Natural killer cell (primary cell): ENCODE measurements at regions not wholly inside any gene's neighbourhood (a gene's known extent, or its start where the extent isn't known, plus 50 kb on each side); places are given as distances from the start of the nearest gene placed in this dataset.

Experiments used
- ATAC-seq, 3 donors: fragments of 150-1000 bp in 2 of 3; fragments of 200-7000 bp in 1 of 3; cut with Tn5 transposase; 1 replicate in 1 of 3; 2 replicates in 2 of 3; pipeline ENCODE4 v1.10.0; 2021; ENCODE audit warnings: mild to moderate bottlenecking in 2 of 3, moderate library complexity in 2 of 3
- DNase-seq, 2 donors: peaks; one replicate each; pipeline versions ENCODE4 v3.0.0 to v3.0.0-alpha.2; 2013 to 2021; ENCODE audit warnings: mixed read lengths in 1 of 2
- H3K27ac ChIP-seq: one replicate; pipeline ENCODE4 v1.5.1; 2013; ENCODE audit warnings: mild to moderate bottlenecking, low read length
- H3K27me3 ChIP-seq: one replicate; pipeline ENCODE4 v1.6.1; 2013; ENCODE audit warnings: low read length; ENCODE audit not compliant: control insufficient read depth, insufficient read depth
- H3K36me3 ChIP-seq: one replicate; pipeline ENCODE4 v1.6.1; 2013; ENCODE audit warnings: low read length; ENCODE audit not compliant: control insufficient read depth, insufficient read depth
- H3K4me1 ChIP-seq: one replicate; pipeline ENCODE4 v1.6.1; 2013; ENCODE audit warnings: low read length; ENCODE audit not compliant: control insufficient read depth, insufficient read depth
- H3K4me3 ChIP-seq: one replicate; pipeline ENCODE4 v1.5.1; 2013; ENCODE audit warnings: low read length
- H3K9me3 ChIP-seq: one replicate; pipeline ENCODE4 v1.6.1; 2013; ENCODE audit warnings: low read length; ENCODE audit not compliant: control insufficient read depth, insufficient read depth
- H3K27ac Mint-ChIP-seq, 2 donors: one replicate each; pipeline ENCODE4 v1.8.0; 2022; ENCODE audit warnings: mild to moderate bottlenecking in 2 of 2, mixed read lengths in 2 of 2, moderate library complexity in 1 of 2
- H3K27me3 Mint-ChIP-seq, 2 donors: one replicate each; pipeline ENCODE4 v1.8.0; 2022; ENCODE audit warnings: low read depth in 2 of 2, mixed read lengths in 2 of 2
- H3K36me3 Mint-ChIP-seq: one replicate; pipeline ENCODE4 v1.8.0; 2022; ENCODE audit warnings: mixed read lengths
- H3K4me1 Mint-ChIP-seq, 2 donors: one replicate each; pipeline ENCODE4 v1.8.0; 2022; ENCODE audit warnings: mixed read lengths in 2 of 2
- H3K4me3 Mint-ChIP-seq: one replicate; pipeline ENCODE4 v1.8.0; 2022; ENCODE audit warnings: mild to moderate bottlenecking, moderate library complexity, mixed read lengths
- H3K9me3 Mint-ChIP-seq, 2 donors: one replicate each; pipeline ENCODE4 v1.8.0; 2022; ENCODE audit warnings: mixed read lengths in 2 of 2
- CTCF ChIP-seq: fragments of 200-600 bp; IDR thresholded peaks from one replicate; pipeline ENCODE4 v1.8.0; 2022; ENCODE audit warnings: antibody characterized with exemption
- WGBS: methylation state at CpG from one replicate; pipeline ENCODE4 v1.1.7; 2013; ENCODE audit warnings: missing lambda C conversion rate; ENCODE audit not compliant: insufficient coverage; 5-methylcytosine and 5-hydroxymethylcytosine counted together
- intact Hi-C: fragments of 100-400 bp; cut with micrococcal nuclease; formaldehyde crosslinking; loops from one replicate; pipeline ENCODE4 v1.14.2; 2022

GRCh38 chr2:94767336-94767735 lies 103.9 kb upstream of the TEKT4 start:
- no CpG with 5 or more reads among the region's 3 CpGs for whole genome bisulfite sequencing
- DNase-seq (no peak), ATAC-seq (no peak)
- H3K4me3 ChIP-seq: no peak overlapping the region
- H3K27ac ChIP-seq: no peak overlapping the region
- intact Hi-C loops: no loop called here
- peaks cover 0 to 4% of the 10 kb centered on the region in 2 donors for H3K9me3 Mint-ChIP-seq
- no peaks in the 10 kb centered on the region for H3K9me3 ChIP-seq
- TF ChIP-seq CTCF: no peak
- H3K4me1 ChIP-seq: no peaks in the 10 kb centered on the region
- peaks cover 16 to 26% of the 10 kb centered on the region in 2 donors for H3K4me1 Mint-ChIP-seq
- H3K36me3 ChIP-seq: no peaks in the 10 kb centered on the region
- H3K27me3 Mint-ChIP-seq: no peaks in the 10 kb centered on the region
- H3K36me3 Mint-ChIP-seq: no peaks in the 10 kb centered on the region
- no peaks in the 10 kb centered on the region for H3K27me3 ChIP-seq
- no peak overlapping the region for H3K4me3 Mint-ChIP-seq
- H3K27ac Mint-ChIP-seq: no peak overlapping the region

- DNase-seq (no peak), ATAC-seq (no peak)
- H3K27me3 Mint-ChIP-seq: no peaks in the 10 kb centered on the region
- intact Hi-C loops: no loop called here
- Histone ChIP-seq H3K9me3 (no peaks in the 10 kb centered on the region), H3K36me3 (no peaks in the 10 kb centered on the region), H3K27ac (no peak overlapping the region), H3K4me3 (no peak overlapping the region), H3K4me1 (no peaks in the 10 kb centered on the region), H3K27me3 (no peaks in the 10 kb centered on the region)
- peaks cover 9% of the 10 kb centered on the region in 2 donors for H3K4me1 Mint-ChIP-seq
- H3K36me3 Mint-ChIP-seq: no peaks in the 10 kb centered on the region
- H3K4me3 Mint-ChIP-seq: no peak overlapping the region
- no peak overlapping the region for H3K27ac Mint-ChIP-seq
- H3K9me3 Mint-ChIP-seq: peaks cover 0 to 7% of the 10 kb centered on the region in 2 donors
- no peak for TF ChIP-seq CTCF
- WGBS: 86% methylated on average over 3 of the region's 3 CpGs
These were observed 101.5 kb upstream of the TEKT4 start for GRCh38 chr2:94769733-94770132.

GRCh38 chr2:94774851-94775250 lies 96.4 kb upstream of the TEKT4 start:
- ATAC-seq: no peak
- intact Hi-C loops: no loop called here

More at GRCh38 chr2:94774851-94775250, 96.4 kb upstream of the TEKT4 start:
- Mint-ChIP-seq H3K36me3 (no peaks in the 10 kb centered on the region), H3K4me3 (no peak overlapping the region), H3K27me3 (no peaks in the 10 kb centered on the region), H3K9me3 (peaks cover 0 to 10% of the 10 kb centered on the region in 2 donors), H3K27ac (no peak overlapping the region), H3K4me1 (no peaks in the 10 kb centered on the region)
- Histone ChIP-seq H3K27me3 (no peaks in the 10 kb centered on the region), H3K9me3 (no peaks in the 10 kb centered on the region), H3K36me3 (no peaks in the 10 kb centered on the region), H3K4me1 (no peaks in the 10 kb centered on the region), H3K27ac (no peak overlapping the region), H3K4me3 (no peak overlapping the region)
- no peak for TF ChIP-seq CTCF
- no peak for DNase-seq
